H9 (cell line): ENCODE measurements at regions not wholly inside any gene's neighbourhood (a gene's known extent, or its start where the extent isn't known, plus 50 kb on each side); places are given as distances from the start of the nearest gene placed in this dataset.

Source experiments
- DNase-seq: peaks from one replicate; pipeline ENCODE4 v3.0.0-alpha.2; 2017
- H2AFZ ChIP-seq: one replicate; pipeline ENCODE4 v1.6.1; 2013; ENCODE audit warnings: mild to moderate bottlenecking, low read length, control low read depth, moderate library complexity
- H2AK5ac ChIP-seq: 2 replicates; pipeline ENCODE4 v1.6.1; 2013; ENCODE audit warnings: low read length, control low read depth, mixed read lengths; ENCODE audit not compliant: insufficient read length
- H2BK120ac ChIP-seq: one replicate; pipeline ENCODE4 v1.6.1; 2013; ENCODE audit warnings: low read depth, mild to moderate bottlenecking, low read length, control low read depth, inconsistent platforms; ENCODE audit not compliant: poor library complexity, severe bottlenecking
- H2BK12ac ChIP-seq: 2 replicates; pipeline ENCODE4 v1.6.1; 2013; ENCODE audit warnings: low read length, control low read depth, mixed read lengths, low read depth; ENCODE audit not compliant: insufficient read length
- H2BK15ac ChIP-seq: 2 replicates; pipeline ENCODE4 v1.6.1; 2013; ENCODE audit warnings: low read depth, low read length, control low read depth
- H2BK20ac ChIP-seq: one replicate; pipeline ENCODE4 v1.6.1; 2013; ENCODE audit warnings: low read depth, mild to moderate bottlenecking, low read length, control low read depth, inconsistent platforms; ENCODE audit not compliant: poor library complexity, severe bottlenecking
- H2BK5ac ChIP-seq: 2 replicates; pipeline ENCODE4 v1.6.1; 2013; ENCODE audit warnings: low read length, control low read depth, mixed read lengths; ENCODE audit not compliant: insufficient read length
- H3K14ac ChIP-seq: 2 replicates; pipeline ENCODE4 v1.6.1; 2013; ENCODE audit warnings: low read length, control low read depth; ENCODE audit not compliant: insufficient read depth
- H3K18ac ChIP-seq: 2 replicates; pipeline ENCODE4 v1.6.1; 2013; ENCODE audit warnings: low read depth, mild to moderate bottlenecking, mixed read lengths, low read length, control low read depth; ENCODE audit not compliant: insufficient read length
- H3K23ac ChIP-seq: 2 replicates; pipeline ENCODE4 v1.6.1; 2013; ENCODE audit warnings: low read length, control low read depth, mixed read lengths, low read depth; ENCODE audit not compliant: insufficient read length
- H3K23me2 ChIP-seq: 2 replicates; pipeline ENCODE4 v1.6.1; 2013; ENCODE audit warnings: low read depth, mild to moderate bottlenecking, mixed read lengths, low read length, control low read depth; ENCODE audit not compliant: insufficient read length, poor library complexity, severe bottlenecking
- H3K27ac ChIP-seq: 2 replicates; pipeline ENCODE4 v1.5.1; 2013; ENCODE audit warnings: low read length, control low read depth, mixed read lengths, low read depth; ENCODE audit not compliant: insufficient read length
- H3K27me3 ChIP-seq: 2 replicates; pipeline ENCODE4 v1.6.1; 2013; ENCODE audit warnings: low read length, control low read depth, inconsistent platforms; ENCODE audit not compliant: insufficient read depth
- H3K4ac ChIP-seq: 2 replicates; pipeline ENCODE4 v1.6.1; 2013; ENCODE audit warnings: low read depth, mild to moderate bottlenecking, control low read depth, inconsistent platforms, low read length, moderate library complexity
- H3K4me1 ChIP-seq: 2 replicates; pipeline ENCODE4 v1.6.1; 2013; ENCODE audit warnings: low read length, control low read depth, inconsistent platforms; ENCODE audit not compliant: insufficient read depth
- H3K4me2 ChIP-seq: 2 replicates; pipeline ENCODE4 v1.6.1; 2013; ENCODE audit warnings: low read length, control low read depth, mixed read lengths; ENCODE audit not compliant: insufficient read length, insufficient read depth
- H3K56ac ChIP-seq: 2 replicates; pipeline ENCODE4 v1.6.1; 2013; ENCODE audit warnings: low read depth, mild to moderate bottlenecking, mixed read lengths, low read length, control low read depth; ENCODE audit not compliant: insufficient read length
- H3K79me1 ChIP-seq: 2 replicates; pipeline ENCODE4 v1.6.1; 2013; ENCODE audit warnings: low read depth, mild to moderate bottlenecking, moderate library complexity, low read length, control low read depth, inconsistent platforms; ENCODE audit not compliant: insufficient read depth, poor library complexity, severe bottlenecking
- H3K79me2 ChIP-seq: 2 replicates; pipeline ENCODE4 v1.6.1; 2013; ENCODE audit warnings: low read length, control low read depth, inconsistent platforms; ENCODE audit not compliant: insufficient read depth
- H3K9ac ChIP-seq: 2 replicates; pipeline ENCODE4 v1.6.1; 2013; ENCODE audit warnings: low read length, control low read depth, mixed read lengths; ENCODE audit not compliant: insufficient read length; ENCODE audit errors: extremely low read depth
- H3K9me3 ChIP-seq: one replicate; pipeline ENCODE4 v1.6.1; 2013; ENCODE audit warnings: low read depth, low read length, inconsistent platforms; ENCODE audit not compliant: control insufficient read depth
- H3T11ph ChIP-seq: one replicate; pipeline ENCODE4 v1.6.1; 2013; ENCODE audit warnings: mild to moderate bottlenecking, low read length, control low read depth, inconsistent platforms
- H4K20me1 ChIP-seq: one replicate; pipeline ENCODE4 v1.6.1; 2013; ENCODE audit not compliant: control insufficient read depth, insufficient read length, insufficient read depth
- H4K5ac ChIP-seq: 2 replicates; pipeline ENCODE4 v1.6.1; 2013; ENCODE audit warnings: low read depth, mild to moderate bottlenecking, mixed read lengths, low read length, control low read depth; ENCODE audit not compliant: insufficient read length
- H4K8ac ChIP-seq: replicated peaks from 2 replicates; pipeline ENCODE4 v1.6.1; 2013; ENCODE audit warnings: low read length, control low read depth, mixed read lengths, low read depth; ENCODE audit not compliant: insufficient read length
- H4K91ac ChIP-seq: 2 replicates; pipeline ENCODE4 v1.6.1; 2013; ENCODE audit warnings: low read depth, mild to moderate bottlenecking, moderate library complexity, mixed read lengths, low read length, control low read depth; ENCODE audit not compliant: insufficient read length
- H3K27ac Mint-ChIP-seq, 3 experiments: 2 replicates in 2 of 3; 3 replicates in 1 of 3; pipeline ENCODE4 v1.8.0; 2020 to 2021; ENCODE audit warnings: mixed read lengths in 3 of 3, mild to moderate bottlenecking in 1 of 3, moderate library complexity in 1 of 3
- H3K27me3 Mint-ChIP-seq: 2 replicates; pipeline ENCODE4 v1.8.0; 2021; ENCODE audit warnings: low read depth, mild to moderate bottlenecking, moderate library complexity, mixed read lengths
- H3K36me3 Mint-ChIP-seq, 3 experiments: 2 replicates in 2 of 3; 3 replicates in 1 of 3; pipeline ENCODE4 v1.8.0; 2020 to 2021; ENCODE audit warnings: low read depth in 3 of 3, mixed read lengths in 3 of 3; ENCODE audit not compliant: insufficient read depth in 1 of 3
- H3K4me1 Mint-ChIP-seq, 2 experiments: 2 replicates each; pipeline ENCODE4 v1.8.0; 2020; ENCODE audit warnings: mixed read lengths in 2 of 2
- H3K4me3 Mint-ChIP-seq, 2 experiments: 2 replicates in 1 of 2; 3 replicates in 1 of 2; pipeline ENCODE4 v1.8.0; 2020 to 2021; ENCODE audit warnings: mild to moderate bottlenecking in 2 of 2, mixed read lengths in 2 of 2, moderate library complexity in 1 of 2
- H3K9me3 Mint-ChIP-seq, 2 experiments: 2 replicates in 1 of 2; 3 replicates in 1 of 2; pipeline ENCODE4 v1.8.0; 2020; ENCODE audit warnings: mild to moderate bottlenecking in 2 of 2, mixed read lengths in 2 of 2, moderate library complexity in 1 of 2
- CTCF ChIP-seq: fragments of 200-600 bp; sonication (generic); conservative IDR thresholded peaks from 3 replicates; pipeline ENCODE4 v1.8.0; 2021; ENCODE audit warnings: antibody characterized with exemption, mild to moderate bottlenecking
- WGBS: extraction: QIAGEN DNeasy Blood & Tissue Kit; methylation state at CpG from one replicate; pipeline ENCODE4 v1.1.7; 2013; ENCODE audit warnings: missing lambda C conversion rate, low lambda C conversion rate, mixed read lengths; ENCODE audit not compliant: insufficient read length; ENCODE audit errors: extremely low coverage; 5-methylcytosine and 5-hydroxymethylcytosine counted together

- H3K14ac ChIP-seq, result no peak overlapping the region
- Mint-ChIP-seq H3K36me3 (no peaks in the 10 kb centered on the region), H3K27ac (peak overlapping the region in 1 of 3 experiments; percentile 68; a peak in 1 of 7 replicates), H3K27me3 (no peaks in the 10 kb centered on the region), H3K4me1 (peaks cover 5 to 7% of the 10 kb centered on the region in 2 experiments; a peak in 3 of 4 replicates), H3K9me3 (no peaks in the 10 kb centered on the region), H3K4me3 (no peak overlapping the region)
- H2BK5ac ChIP-seq, result no peak overlapping the region
- H2AK5ac ChIP-seq, result no peak overlapping the region
- TF ChIP-seq CTCF, result peak; percentile 38
- no peak overlapping the region for H2BK15ac ChIP-seq
- H4K20me1 ChIP-seq, result no peaks in the 10 kb centered on the region
- H4K8ac ChIP-seq, result no peak overlapping the region
- no peak overlapping the region for H3K4ac ChIP-seq
- WGBS, result no CpG with 5 or more reads among the region's 5 CpGs
- H3K79me1 ChIP-seq, result no peaks in the 10 kb centered on the region
- H4K91ac ChIP-seq, result no peak overlapping the region
- H3K79me2 ChIP-seq, result no peaks in the 10 kb centered on the region
- peak; percentile 72 for DNase-seq
- H2BK12ac ChIP-seq, result no peak overlapping the region
- H3K23ac ChIP-seq, result no peak overlapping the region
- H2BK120ac ChIP-seq, result no peak overlapping the region
- H4K5ac ChIP-seq, result no peak overlapping the region
- no peak overlapping the region for H3K9ac ChIP-seq
- no peak overlapping the region for H2BK20ac ChIP-seq
- H3K4me2 ChIP-seq, result no peak overlapping the region
- no peaks in the 10 kb centered on the region for H3K23me2 ChIP-seq
- H3K56ac ChIP-seq, result no peak overlapping the region
- H3K18ac ChIP-seq, result no peak overlapping the region
- H2AFZ ChIP-seq, result peak overlapping the region; percentile 77
- no peak overlapping the region for H3K27ac ChIP-seq
- no peaks in the 10 kb centered on the region for H3K4me1 ChIP-seq
- no peak overlapping the region for H3T11ph ChIP-seq
- H3K27me3 ChIP-seq, result no peaks in the 10 kb centered on the region
- H3K9me3 ChIP-seq, result no peaks in the 10 kb centered on the region
Observed at GRCh38 chr7:142556740-142557139, 192.5 kb upstream of the PRSS1 start.
